MCF 10A (cell line): ENCODE measurements at regions not wholly inside any gene's neighbourhood (a gene's known extent, or its start where the extent isn't known, plus 50 kb on each side); places are given as distances from the start of the nearest gene placed in this dataset.

Experiments used
- BruUV-seq: library from RNA; stranded (reverse); fragments of 400-500 nt; replicated peaks from 2 replicates; lab custom pipeline; 2021; lab: Mats Ljungman, UMichigan
- CTCF ChIA-PET: fragments of 300-600 bp; sonication (Branson Sonifier 250); formaldehyde crosslinking; extraction: SDS; loops from one replicate; lab custom pipeline; 2021; ENCODE audit warnings: antibody characterized with exemption, inconsistent platforms; lab: Yijun Ruan, JAX
- POLR2A ChIA-PET: fragments of 300-600, 350-650 bp; sonication (Branson Sonifier 250); formaldehyde crosslinking; extraction: SDS; loops from one replicate; lab custom pipeline; 2020; ENCODE audit warnings: antibody characterized with exemption, inconsistent platforms; lab: Yijun Ruan, JAX
- DNase-seq: peaks from one replicate; pipeline ENCODE4 v3.0.0-alpha.2; 2018; ENCODE audit not compliant: unreplicated experiment
- H3K27ac Mint-ChIP-seq: one replicate; pipeline ENCODE4 v1.8.0; 2022; ENCODE audit warnings: mild to moderate bottlenecking, low read depth, mixed read lengths; ENCODE audit not compliant: unreplicated experiment
- H3K27me3 Mint-ChIP-seq: one replicate; pipeline ENCODE4 v1.8.0; 2022; ENCODE audit warnings: mixed read lengths; ENCODE audit not compliant: insufficient read depth, unreplicated experiment
- H3K36me3 Mint-ChIP-seq: one replicate; pipeline ENCODE4 v1.8.0; 2022; ENCODE audit warnings: mild to moderate bottlenecking, moderate library complexity, mixed read lengths; ENCODE audit not compliant: insufficient read depth, unreplicated experiment
- H3K4me1 Mint-ChIP-seq: one replicate; pipeline ENCODE4 v1.8.0; 2022; ENCODE audit warnings: mixed read lengths; ENCODE audit not compliant: insufficient read depth, unreplicated experiment
- H3K4me3 Mint-ChIP-seq: one replicate; pipeline ENCODE4 v1.8.0; 2022; ENCODE audit warnings: mild to moderate bottlenecking, moderate library complexity, mixed read lengths; ENCODE audit not compliant: unreplicated experiment
- H3K9me3 Mint-ChIP-seq: one replicate; pipeline ENCODE4 v1.8.0; 2022; ENCODE audit warnings: mixed read lengths; ENCODE audit not compliant: unreplicated experiment
- CTCF ChIP-seq: fragments of 200-600 bp; IDR thresholded peaks from one replicate; pipeline ENCODE4 v1.8.0; 2022; ENCODE audit warnings: antibody characterized with exemption, mild to moderate bottlenecking; ENCODE audit not compliant: unreplicated experiment
- intact Hi-C: fragments of 100-400 bp; cut with micrococcal nuclease; formaldehyde crosslinking; loops from 2 replicates; pipeline ENCODE4 v1.14.1; 2022

- ChIA-PET POLR2A (no interaction called here), CTCF (interaction anchor here (1.4 kb wide), 1 partner anchor 11 kb away, joined by 5 read pairs; no protein-coding TSS in a partner anchor)
- Mint-ChIP-seq H3K36me3 (peaks cover 6% of the 10 kb centered on the region), H3K9me3 (no peaks in the 10 kb centered on the region), H3K27me3 (no peaks in the 10 kb centered on the region), H3K4me3 (no peak overlapping the region), H3K27ac (no peak overlapping the region), H3K4me1 (peaks cover 19% of the 10 kb centered on the region)
- DNase-seq, result no peak
- no peak for TF ChIP-seq CTCF
- intact Hi-C loops, result no loop called here
- BruUV-seq, result no TSS peak
These were observed 219.8 kb downstream of the RAD51AP2 start for GRCh38 chr2:17298453-17298852.

- peaks cover 6% of the 10 kb centered on the region for H3K36me3 Mint-ChIP-seq
- no TSS peak for BruUV-seq
- ChIA-PET POLR2A (interaction anchor here (0.6 to 1.4 kb wide), 2 partner anchors 93 to 128 kb away, joined by 3 read pairs; no protein-coding TSS in a partner anchor), CTCF (interaction anchor here (2.5 kb wide), 1 partner anchor 13 kb away, joined by 9 read pairs; no protein-coding TSS in a partner anchor)
- no peaks in the 10 kb centered on the region for H3K9me3 Mint-ChIP-seq
- no peak for TF ChIP-seq CTCF
- no peak for DNase-seq
- no peak overlapping the region for H3K27ac Mint-ChIP-seq
- intact Hi-C loops, result no loop called here
- no peak overlapping the region for H3K4me3 Mint-ChIP-seq
- peaks cover 9% of the 10 kb centered on the region for H3K4me1 Mint-ChIP-seq
- no peaks in the 10 kb centered on the region for H3K27me3 Mint-ChIP-seq
These were observed 221.6 kb downstream of the RAD51AP2 start for GRCh38 chr2:17296686-17297085.

- no peak for TF ChIP-seq CTCF
- BruUV-seq, result no TSS peak
- H3K4me3 Mint-ChIP-seq, result no peak overlapping the region
- no peaks in the 10 kb centered on the region for H3K27me3 Mint-ChIP-seq
- ChIA-PET CTCF (no interaction called here), POLR2A (no interaction called here)
- no peaks in the 10 kb centered on the region for H3K9me3 Mint-ChIP-seq
- H3K4me1 Mint-ChIP-seq, result no peaks in the 10 kb centered on the region
- no peaks in the 10 kb centered on the region for H3K36me3 Mint-ChIP-seq
- intact Hi-C loops, result no loop called here
- DNase-seq, result no peak
- no peak overlapping the region for H3K27ac Mint-ChIP-seq
These were observed 228.6 kb downstream of the RAD51AP2 start for GRCh38 chr2:17289669-17290068.

GRCh38 chr2:17287183-17287582, 231.1 kb downstream of the RAD51AP2 start:
- POLR2A ChIA-PET, result interaction anchor here (1.0 kb wide), 1 partner anchor 266 kb away, joined by 3 read pairs; no protein-coding TSS in a partner anchor
- H3K4me3 Mint-ChIP-seq, result no peak overlapping the region
- no peak for TF ChIP-seq CTCF
- H3K4me1 Mint-ChIP-seq, result no peaks in the 10 kb centered on the region
- H3K9me3 Mint-ChIP-seq, result no peaks in the 10 kb centered on the region
- no peak for DNase-seq
- no TSS peak for BruUV-seq
- H3K27me3 Mint-ChIP-seq, result no peaks in the 10 kb centered on the region
- no peak overlapping the region for H3K27ac Mint-ChIP-seq
- no peaks in the 10 kb centered on the region for H3K36me3 Mint-ChIP-seq
- intact Hi-C loops, result no loop called here
- CTCF ChIA-PET, result no interaction called here
